Aorta (tissue), 5 donors: ENCODE measurements at regions not wholly inside any gene's neighbourhood (a gene's known extent, or its start where the extent isn't known, plus 50 kb on each side); places are given as distances from the start of the nearest gene placed in this dataset.

Experiments
- ATAC-seq: fragments of 200-7000 bp; cut with Tn5 transposase; one replicate; pipeline ENCODE4 v1.9.1; 2022; ENCODE audit warnings: moderate library complexity; ENCODE audit not compliant: low FRiP score
- DNase-seq, 2 donors: peaks; one replicate each; pipeline ENCODE4 v3.0.0-alpha.2; 2020
- H3K27ac ChIP-seq, 2 donors: one replicate each; pipeline ENCODE4 v1.5.1; 2013; ENCODE audit warnings: low read length in 2 of 2, mild to moderate bottlenecking in 2 of 2, moderate library complexity in 2 of 2, control low read depth in 1 of 2, inconsistent platforms in 1 of 2, low read depth in 1 of 2
- H3K27me3 ChIP-seq, 2 donors: one replicate each; pipeline ENCODE4 v1.6.1; 2013; ENCODE audit warnings: control low read depth in 1 of 2, low read length in 1 of 2, mild to moderate bottlenecking in 1 of 2, moderate library complexity in 1 of 2; ENCODE audit not compliant: insufficient read depth in 2 of 2, control insufficient read depth in 1 of 2
- H3K36me3 ChIP-seq, 2 donors: one replicate each; pipeline ENCODE4 v1.6.1; 2013; ENCODE audit warnings: control low read depth in 1 of 2, low read length in 1 of 2, mild to moderate bottlenecking in 1 of 2; ENCODE audit not compliant: insufficient read depth in 2 of 2, control insufficient read depth in 1 of 2
- H3K4me1 ChIP-seq, 2 donors: one replicate each; pipeline ENCODE4 v1.6.1; 2013; ENCODE audit warnings: low read length in 2 of 2, control low read depth in 1 of 2, mild to moderate bottlenecking in 1 of 2, moderate library complexity in 1 of 2; ENCODE audit not compliant: insufficient read depth in 2 of 2, control insufficient read depth in 1 of 2
- H3K4me3 ChIP-seq, 2 donors: one replicate each; pipeline ENCODE4 v1.5.1; 2013; ENCODE audit warnings: low read length in 2 of 2, control low read depth in 1 of 2, mild to moderate bottlenecking in 1 of 2
- H3K9me3 ChIP-seq: one replicate; pipeline ENCODE4 v1.6.1; 2013; ENCODE audit warnings: mild to moderate bottlenecking, low read length; ENCODE audit not compliant: control insufficient read depth
- WGBS, 2 donors: extraction: QIAGEN DNeasy Blood & Tissue Kit; methylation state at CpG; one replicate each; pipeline ENCODE4 v1.1.7; 2013; 5-methylcytosine and 5-hydroxymethylcytosine counted together
- intact Hi-C, 2 donors: fragments of 100-400 bp; cut with DNase I; formaldehyde crosslinking; loops; one replicate each; pipeline versions ENCODE4 v1.14.2 to v1.15.0; 2022
- donor health status: healthy with polysubstance abuse.
- donor health status: Bipolar disorder and iron deficiency.
- donor health status: DM: no; HTN: no; CAD: no.
- donor health status: DM: no; HTN: no; CAD: no.
- donor health status: DM: yes; HTN: yes; CAD: no.

DNA sequence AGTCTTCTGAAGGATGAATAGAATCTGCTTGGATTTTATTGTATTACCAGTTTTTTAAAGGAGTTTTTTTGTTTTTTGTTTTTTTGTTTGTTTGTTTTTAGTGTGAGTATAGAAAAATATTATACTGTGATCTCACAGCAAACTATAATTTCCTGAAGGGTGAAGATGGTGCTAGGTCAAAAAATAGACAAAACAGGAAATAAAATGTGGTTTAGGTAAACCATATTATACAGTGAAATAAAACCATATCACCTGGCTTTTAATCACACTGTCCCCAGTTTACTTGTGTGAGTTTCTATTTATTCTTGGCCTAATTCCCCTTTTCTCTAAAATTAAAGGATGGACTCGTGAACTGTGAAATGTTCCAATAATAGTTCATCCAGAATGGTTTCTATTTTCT is 841.3 kb upstream of the CTNND2 start:
- ATAC-seq = no peak
- H3K4me3 ChIP-seq = no peak overlapping the region
- H3K27ac ChIP-seq = no peak overlapping the region
- WGBS, 2 donors = 64 to 72% methylated on average over 1 of the region's 1 CpG
- H3K36me3 ChIP-seq = no peaks in the 10 kb centered on the region
- intact Hi-C loops = no loop called here
- no peaks in the 10 kb centered on the region for H3K27me3 ChIP-seq
- H3K9me3 ChIP-seq = no peaks in the 10 kb centered on the region
- no peaks in the 10 kb centered on the region for H3K4me1 ChIP-seq
- no peak for DNase-seq

GRCh38 chr5:12743582-12743981 is 839.3 kb upstream of the CTNND2 start:
- H3K27ac ChIP-seq = no peak overlapping the region
- H3K27me3 ChIP-seq = no peaks in the 10 kb centered on the region
- no peak overlapping the region for H3K4me3 ChIP-seq
- 91% methylated on average over 9 of the region's 9 CpGs for WGBS, 2 donors
- H3K9me3 ChIP-seq = no peaks in the 10 kb centered on the region
- no peaks in the 10 kb centered on the region for H3K4me1 ChIP-seq
- DNase-seq (no peak), ATAC-seq (no peak)
- no peaks in the 10 kb centered on the region for H3K36me3 ChIP-seq
- intact Hi-C loops = no loop called here

DNA sequence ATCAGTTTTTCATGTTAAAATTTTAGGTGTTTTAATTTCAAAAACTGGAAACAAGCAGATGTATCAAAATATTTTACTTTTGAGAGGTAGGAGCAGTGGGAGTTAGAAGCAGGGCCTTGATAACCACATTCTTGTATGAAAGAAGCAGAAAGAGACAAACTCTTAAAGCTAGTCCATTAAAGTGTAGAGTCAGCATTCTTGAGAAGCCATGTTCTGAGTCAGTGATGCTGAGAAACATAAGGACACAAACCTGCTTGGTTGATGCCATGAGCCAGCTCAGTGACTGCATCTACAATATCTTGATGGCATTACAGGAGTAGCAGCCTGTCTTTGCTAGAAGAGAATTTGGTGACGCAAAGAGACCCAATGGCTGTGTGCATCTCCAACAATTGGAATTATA is 826.1 kb upstream of the CTNND2 start:
- DNase-seq (no peak), ATAC-seq (no peak)
- H3K36me3 ChIP-seq = no peaks in the 10 kb centered on the region
- H3K4me3 ChIP-seq = no peak overlapping the region
- H3K4me1 ChIP-seq = no peaks in the 10 kb centered on the region
- intact Hi-C loops = no loop called here
- peaks cover 2% of the 10 kb centered on the region for H3K9me3 ChIP-seq
- no peak overlapping the region for H3K27ac ChIP-seq
- no peaks in the 10 kb centered on the region for H3K27me3 ChIP-seq
- 93 to 96% methylated on average over 1 of the region's 1 CpG for WGBS, 2 donors

GRCh38 chr5:12716664-12717063 is 812.4 kb upstream of the CTNND2 start:
- Histone ChIP-seq H3K36me3 (no peaks in the 10 kb centered on the region), H3K4me3 (no peak overlapping the region), H3K27ac (no peak overlapping the region), H3K9me3 (peaks cover 2% of the 10 kb centered on the region), H3K4me1 (no peaks in the 10 kb centered on the region), H3K27me3 (no peaks in the 10 kb centered on the region)
- WGBS, 2 donors = 90 to 93% methylated on average over 5 of the region's 5 CpGs
- intact Hi-C loops = no loop called here
- DNase-seq = no peak
- ATAC-seq = no peak

- H3K4me1 ChIP-seq = no peaks in the 10 kb centered on the region
- H3K4me3 ChIP-seq = no peak overlapping the region
- no peak for DNase-seq
- H3K36me3 ChIP-seq = no peaks in the 10 kb centered on the region
- H3K9me3 ChIP-seq = no peaks in the 10 kb centered on the region
- ATAC-seq = no peak
- no peaks in the 10 kb centered on the region for H3K27me3 ChIP-seq
- intact Hi-C loops = no loop called here
- H3K27ac ChIP-seq = no peak overlapping the region
Observed at GRCh38 chr5:12707560-12707959, 803.3 kb upstream of the CTNND2 start.

DNA sequence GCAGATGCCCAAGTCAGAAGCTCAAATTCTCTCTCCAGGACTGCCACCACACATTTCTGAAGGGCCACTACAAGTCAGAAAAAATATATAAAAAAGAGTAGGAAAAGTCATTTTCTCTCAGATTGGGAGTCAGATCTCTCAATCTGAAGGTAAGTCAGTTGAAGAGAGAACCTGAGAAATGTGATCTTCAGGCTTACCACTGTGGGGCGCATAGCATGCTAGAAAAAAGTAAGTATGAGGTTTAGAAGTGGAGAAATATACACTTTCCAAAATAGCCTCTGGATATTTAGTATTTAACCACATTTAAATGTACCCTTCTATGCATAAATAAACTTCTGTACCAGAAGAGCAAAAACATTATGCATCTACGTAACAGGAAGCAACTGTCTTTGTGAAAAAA is 800.7 kb upstream of the CTNND2 start:
- Histone ChIP-seq H3K4me3 (no peak overlapping the region), H3K27me3 (no peaks in the 10 kb centered on the region), H3K9me3 (no peaks in the 10 kb centered on the region), H3K36me3 (no peaks in the 10 kb centered on the region), H3K4me1 (no peaks in the 10 kb centered on the region), H3K27ac (no peak overlapping the region)
- WGBS, 2 donors = 52 to 54% methylated on average over 2 of the region's 2 CpGs
- intact Hi-C loops = no loop called here
- ATAC-seq = no peak
- no peak for DNase-seq

DNA sequence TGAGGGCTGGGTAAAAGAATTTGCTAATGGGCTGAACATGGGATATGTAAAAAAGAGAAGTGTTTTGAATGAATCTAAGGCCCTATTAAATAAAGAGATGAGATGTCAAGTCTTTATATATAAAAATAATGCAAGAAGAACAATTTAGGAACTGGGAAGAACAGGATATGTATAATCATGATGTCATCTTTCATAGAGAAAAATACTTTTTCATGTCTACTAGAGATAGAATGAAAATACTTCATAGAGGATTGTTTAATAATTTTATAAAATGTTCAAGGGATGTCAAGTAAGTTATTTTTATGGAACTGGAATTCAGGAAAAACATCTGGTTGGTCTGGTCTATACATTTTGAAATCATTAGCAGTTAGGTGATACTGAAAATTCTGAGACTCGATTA is 799.0 kb upstream of the CTNND2 start:
- H3K4me3 ChIP-seq = no peak overlapping the region
- intact Hi-C loops = no loop called here
- no peaks in the 10 kb centered on the region for H3K36me3 ChIP-seq
- DNase-seq = no peak
- WGBS, 2 donors = 85 to 89% methylated on average over 1 of the region's 1 CpG
- ATAC-seq = no peak
- H3K27ac ChIP-seq = no peak overlapping the region
- no peaks in the 10 kb centered on the region for H3K27me3 ChIP-seq
- H3K4me1 ChIP-seq = no peaks in the 10 kb centered on the region
- no peaks in the 10 kb centered on the region for H3K9me3 ChIP-seq

DNA sequence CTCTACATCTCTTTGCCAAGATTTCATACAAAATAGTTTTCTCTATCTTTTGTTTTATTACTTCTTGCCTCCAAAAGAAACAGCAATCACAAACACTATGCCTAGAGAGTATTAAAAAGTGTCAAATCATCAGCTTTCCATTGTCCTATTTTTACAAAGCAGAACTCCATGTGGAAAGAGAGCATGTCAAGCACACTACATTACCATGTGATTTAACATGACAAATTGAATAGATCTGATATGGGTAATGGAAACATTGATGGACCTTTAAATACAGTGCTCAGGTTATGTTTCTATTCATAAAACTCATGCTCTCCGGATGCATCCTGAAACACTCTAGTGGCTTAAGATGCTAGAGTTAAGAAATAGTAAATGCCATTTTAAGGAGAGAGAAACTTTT is 791.4 kb upstream of the CTNND2 start:
- intact Hi-C loops = no loop called here
- H3K9me3 ChIP-seq = no peaks in the 10 kb centered on the region
- H3K27ac ChIP-seq = no peak overlapping the region
- H3K27me3 ChIP-seq = no peaks in the 10 kb centered on the region
- 54 to 59% methylated on average over 1 of the region's 1 CpG for WGBS, 2 donors
- no peak overlapping the region for H3K4me3 ChIP-seq
- DNase-seq = no peak
- ATAC-seq = no peak
- H3K4me1 ChIP-seq = no peaks in the 10 kb centered on the region
- H3K36me3 ChIP-seq = no peaks in the 10 kb centered on the region

- no peaks in the 10 kb centered on the region for H3K27me3 ChIP-seq
- H3K9me3 ChIP-seq = no peaks in the 10 kb centered on the region
- H3K4me1 ChIP-seq = no peaks in the 10 kb centered on the region
- no peak overlapping the region for H3K4me3 ChIP-seq
- intact Hi-C loops = no loop called here
- no peak for ATAC-seq
- WGBS, 2 donors = 45 to 55% methylated on average over 9 of the region's 9 CpGs
- H3K36me3 ChIP-seq = no peaks in the 10 kb centered on the region
- DNase-seq = no peak
- H3K27ac ChIP-seq = no peak overlapping the region
Observed at GRCh38 chr5:12691330-12691729, 787.1 kb upstream of the CTNND2 start.
